GM18511 (cell line): ENCODE measurements at regions not wholly inside any gene's neighbourhood (a gene's known extent, or its start where the extent isn't known, plus 50 kb on each side); places are given as distances from the start of the nearest gene placed in this dataset.
"Not testable (repeated sequence)": the region's sequence is repeated elsewhere in the genome, so short reads cannot be mapped to it uniquely, and the experiment has no call there.

Experiments used
- ATAC-seq: cut with Tn5 transposase; IDR thresholded peaks from one replicate; pipeline ENCODE4 v1.9.1; 2021; ENCODE audit warnings: mild to moderate bottlenecking, moderate library complexity; ENCODE audit not compliant: unreplicated experiment

- ATAC-seq, result no peak
Measured at GRCh38 chr5:114838937-114839336, 330.8 kb downstream of the TRIM36 start.

GRCh38 chr5:114830114-114830513 lies 339.6 kb downstream of the TRIM36 start:
- no peak for ATAC-seq

- no peak for ATAC-seq
Measured at GRCh38 chr5:114822863-114823262, 346.8 kb downstream of the TRIM36 start.

GRCh38 chr5:114822436-114822835 lies 347.3 kb downstream of the TRIM36 start:
- ATAC-seq, result no peak

GRCh38 chr5:114790403-114790792 lies 379.3 kb downstream of the TRIM36 start:
- ATAC-seq, result no peak

- ATAC-seq, result peak; percentile 73
Measured at GRCh38 chr5:114789773-114790402, 379.8 kb downstream of the TRIM36 start.

GRCh38 chr5:114782869-114783268 lies 386.8 kb downstream of the TRIM36 start:
- no peak for ATAC-seq

GRCh38 chr5:114782177-114782576 lies 387.5 kb downstream of the TRIM36 start:
- ATAC-seq, result no peak

GRCh38 chr5:114780290-114780689 lies 389.4 kb downstream of the TRIM36 start:
- ATAC-seq, result no peak

GRCh38 chr5:114744406-114744805 lies 382.5 kb downstream of the KCNN2 start:
- no peak for ATAC-seq

- no peak for ATAC-seq
Measured at GRCh38 chr5:114734238-114734637, 372.4 kb downstream of the KCNN2 start.

- ATAC-seq, result no peak
Measured at GRCh38 chr5:114729986-114730385, 368.1 kb downstream of the KCNN2 start.

GRCh38 chr5:114727358-114727757 lies 365.5 kb downstream of the KCNN2 start:
- ATAC-seq, result no peak

GRCh38 chr5:114726131-114726530 lies 364.3 kb downstream of the KCNN2 start:
- ATAC-seq, result no peak

- ATAC-seq, result no peak
Measured at GRCh38 chr5:114719268-114719667, 357.4 kb downstream of the KCNN2 start.

GRCh38 chr5:114716955-114717354 lies 355.1 kb downstream of the KCNN2 start:
- no peak for ATAC-seq

GRCh38 chr5:114704225-114704893 lies 342.5 kb downstream of the KCNN2 start:
- ATAC-seq, result not testable (repeated sequence)

GRCh38 chr5:114702731-114703130 lies 340.9 kb downstream of the KCNN2 start:
- no peak for ATAC-seq

- ATAC-seq, result no peak
Measured at GRCh38 chr5:114702136-114702535, 340.3 kb downstream of the KCNN2 start.

GRCh38 chr5:114700823-114701222 lies 339.0 kb downstream of the KCNN2 start:
- ATAC-seq, result no peak

GRCh38 chr5:114695292-114695904 lies 333.5 kb downstream of the KCNN2 start:
- no peak for ATAC-seq

- no peak for ATAC-seq
Measured at GRCh38 chr5:114686356-114686755, 324.5 kb downstream of the KCNN2 start.
